H1 (cell line): ENCODE measurements at regions not wholly inside any gene's neighbourhood (a gene's known extent, or its start where the extent isn't known, plus 50 kb on each side); places are given as distances from the start of the nearest gene placed in this dataset.

Source experiments
- BCL11A ChIP-seq, 2 experiments: IDR thresholded peaks; one replicate each; pipeline ENCODE4 v1.6.1; 2011; ENCODE audit warnings: low read depth in 2 of 2, low read length in 2 of 2, mild to moderate bottlenecking in 2 of 2
- CREB1 ChIP-seq: IDR thresholded peaks from 2 replicates; pipeline ENCODE4 v1.6.1; 2012; ENCODE audit warnings: inconsistent platforms
- CTCF ChIP-seq, 3 experiments: IDR thresholded peaks; 1 replicate in 2 of 3; 2 replicates in 1 of 3; pipeline versions ENCODE4 v1.5.1 to v1.6.1; 2011; ENCODE audit warnings: low read length in 3 of 3, mild to moderate bottlenecking in 3 of 3, inconsistent platforms in 2 of 3, low read depth in 1 of 3, moderate library complexity in 1 of 3; ENCODE audit not compliant: insufficient read depth in 1 of 3; ENCODE audit errors: control extremely low read depth in 1 of 3
- EZH2 ChIP-seq: fragments of 200-600 bp; sonication (generic); IDR thresholded peaks from 2 replicates; pipeline ENCODE4 v1.7.1; 2012; ENCODE audit warnings: low read depth, mild to moderate bottlenecking, moderate library complexity, low read length, inconsistent platforms; ENCODE audit not compliant: severe bottlenecking
- KDM1A ChIP-seq: fragments of 200-600, 300-600 bp; sonication (generic); IDR thresholded peaks from 2 replicates; pipeline ENCODE4 v1.7.1; 2016; ENCODE audit warnings: mild to moderate bottlenecking, low read length, borderline replicate concordance
- MAFK ChIP-seq: IDR thresholded peaks from 2 replicates; pipeline ENCODE4 v1.6.1; 2012; ENCODE audit warnings: low read depth, mild to moderate bottlenecking, improper control_type of control experiment, low read length
- NRF1 ChIP-seq: IDR thresholded peaks from 2 replicates; pipeline ENCODE4 v1.6.1; 2011; ENCODE audit warnings: mild to moderate bottlenecking, low read depth, low read length, improper control_type of control experiment
- POLR2A ChIP-seq, 2 experiments: IDR thresholded peaks; 1 replicate in 1 of 2; 2 replicates in 1 of 2; pipeline ENCODE4 v1.6.1; 2011; ENCODE audit warnings: low read depth in 2 of 2, low read length in 2 of 2, mild to moderate bottlenecking in 2 of 2; ENCODE audit errors: control extremely low read depth in 1 of 2
- RAD21 ChIP-seq, 2 experiments: IDR thresholded peaks in 1 of 2; conservative IDR thresholded peaks in 1 of 2; 2 replicates each; pipeline ENCODE4 v1.6.1; 2011; ENCODE audit warnings: low read depth in 2 of 2, low read length in 2 of 2, improper control_type of control experiment in 1 of 2, inconsistent platforms in 1 of 2, mild to moderate bottlenecking in 1 of 2, moderate library complexity in 1 of 2
- TCF12 ChIP-seq: IDR thresholded peaks from 2 replicates; pipeline ENCODE4 v1.6.1; 2011; ENCODE audit warnings: low read depth, mild to moderate bottlenecking, low read length
- USF2 ChIP-seq: IDR thresholded peaks from 2 replicates; pipeline ENCODE4 v1.6.1; 2011; ENCODE audit warnings: low read length, improper control_type of control experiment
- ZNF274 ChIP-seq: IDR thresholded peaks from 2 replicates; pipeline ENCODE4 v1.7.0; 2012; ENCODE audit warnings: low read length, borderline replicate concordance; ENCODE audit errors: extremely low read depth

- TF ChIP-seq POLR2A (IDR thresholded peaks at IDR 0.05; ENCODE audit: control extremely low read depth in 1 of 2, low read depth in 2 of 2, low read length in 2 of 2) (no peak), CTCF (IDR thresholded peaks at IDR 0.05; ENCODE audit: control extremely low read depth in 1 of 3, insufficient read depth in 1 of 3, low read depth in 1 of 3, low read length in 3 of 3) (no peak), ZNF274 (no peak), RAD21 (IDR thresholded peaks at IDR 0.05 in 1 of 2, conservative IDR thresholded peaks at IDR 0.05 in 1 of 2; ENCODE audit: low read depth in 2 of 2, low read length in 2 of 2) (no peak), MAFK (no peak), TCF12 (no peak), NRF1 (no peak), KDM1A (no peak), EZH2 (no peak), BCL11A (IDR thresholded peaks at IDR 0.05; ENCODE audit: low read depth in 2 of 2, low read length in 2 of 2) (no peak), CREB1 (no peak), USF2 (no peak)
Observed at GRCh38 chr3:74331711-74332110, 282.7 kb downstream of the CNTN3 start.
